ENCODE measurements at regions not wholly inside any gene's neighbourhood (a gene's known extent, or its start where the extent isn't known, plus 50 kb on each side); places are given as distances from the start of the nearest gene placed in this dataset.

DNA sequence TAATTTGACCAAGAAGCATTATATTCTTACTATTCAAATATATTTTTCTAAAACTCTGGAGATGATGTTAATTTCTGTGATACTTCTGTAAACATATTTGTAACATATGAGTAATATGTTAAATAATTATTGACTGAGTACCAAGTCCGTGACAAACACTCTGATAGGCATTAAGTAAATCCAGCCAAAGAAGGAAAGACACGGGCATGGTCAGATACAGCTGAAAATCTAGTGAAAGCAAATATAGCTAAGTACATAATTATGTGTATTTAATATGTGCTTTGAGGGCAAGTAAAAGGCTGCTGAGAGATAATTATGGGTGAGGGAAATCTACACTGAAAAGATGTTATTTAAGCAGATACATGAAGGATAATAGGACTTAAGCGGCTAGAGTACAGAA is 1263.6 kb upstream of the ADGRL3 start:
- no peak for DNase-seq

DNA sequence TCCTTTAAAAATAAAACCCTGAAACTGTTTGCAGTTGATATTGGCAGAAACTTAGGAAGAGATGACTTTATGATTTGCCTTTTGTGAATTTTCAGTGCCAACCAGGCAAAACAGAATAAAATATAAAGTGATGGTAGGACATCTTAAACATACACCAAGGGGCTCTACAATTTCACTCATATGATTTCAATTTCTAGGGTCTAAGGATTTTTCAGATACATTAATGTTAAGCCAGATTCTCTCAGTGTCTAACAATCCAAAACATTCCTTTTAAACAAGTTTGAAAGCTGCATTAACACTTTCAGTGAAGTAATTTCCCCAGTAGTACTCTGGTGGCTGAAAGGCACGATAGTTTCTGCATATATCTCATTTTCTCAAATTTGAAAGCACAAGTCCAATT is 1262.0 kb upstream of the ADGRL3 start:
- DNase-seq = no peak

DNA sequence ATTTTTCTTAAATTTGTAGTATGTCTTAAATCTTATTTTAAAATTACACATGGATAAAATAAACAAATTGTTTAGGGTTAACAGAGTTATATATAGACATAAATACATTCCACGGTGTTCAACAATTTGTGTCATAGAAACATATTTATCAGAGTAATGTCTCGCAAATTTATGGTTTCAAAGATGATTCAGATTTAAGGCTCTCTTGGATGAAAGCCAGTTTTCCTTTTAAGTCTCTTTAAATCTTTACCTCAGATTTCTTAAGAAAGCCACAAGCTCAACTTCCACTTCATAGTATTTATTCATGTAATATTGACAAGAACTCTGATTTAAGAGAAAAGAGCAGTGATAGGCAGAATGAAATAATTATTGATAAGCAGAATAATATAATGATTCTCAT is 1254.8 kb upstream of the ADGRL3 start:
- DNase-seq = no peak

GRCh38 chr4:59945716-59946115 is 1254.4 kb upstream of the ADGRL3 start:
- no peak for DNase-seq

DNA sequence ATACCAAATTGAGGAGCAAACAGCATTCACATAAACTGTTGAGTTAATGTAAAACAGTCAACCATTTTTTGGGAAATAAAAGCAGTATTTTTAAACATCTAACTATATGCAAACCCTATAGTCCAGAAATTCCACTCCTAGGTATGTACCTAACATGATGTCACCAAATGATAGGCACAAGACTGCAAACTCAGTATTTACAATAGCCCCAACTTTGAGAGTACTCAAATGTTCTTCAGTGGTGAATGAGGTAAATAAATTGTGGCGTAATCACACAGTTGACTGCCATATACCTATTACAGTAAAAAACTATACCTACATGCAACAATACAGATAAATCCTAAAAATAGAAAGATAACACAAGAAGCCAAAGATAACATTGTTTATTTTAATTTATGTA is 1243.8 kb upstream of the ADGRL3 start:
- no peak for DNase-seq

DNA sequence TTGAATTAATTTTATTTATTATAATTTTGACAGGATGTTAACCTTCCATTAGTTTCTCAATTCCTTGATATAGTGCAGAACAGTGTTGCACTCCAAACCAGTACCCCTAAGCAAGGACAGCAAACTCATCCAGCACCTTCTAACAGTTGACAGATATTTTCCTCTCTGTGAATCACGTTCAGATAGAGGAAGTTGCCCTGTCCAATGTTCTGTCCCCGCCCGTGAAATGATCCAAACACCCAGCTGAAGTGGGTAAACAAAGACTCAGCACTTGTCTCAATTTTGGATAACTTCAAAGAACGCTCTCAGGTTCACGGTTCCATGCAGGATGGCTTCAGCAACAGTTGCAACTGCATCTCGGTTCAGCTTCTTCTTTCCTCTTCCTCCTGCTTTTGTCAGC is 1240.0 kb upstream of the ADGRL3 start:
- DNase-seq = no peak

- DNase-seq = no peak
These were observed 1233.4 kb upstream of the ADGRL3 start for GRCh38 chr4:59966758-59967157.

GRCh38 chr4:59968796-59969195 is 1231.3 kb upstream of the ADGRL3 start:
- no peak for DNase-seq

DNA sequence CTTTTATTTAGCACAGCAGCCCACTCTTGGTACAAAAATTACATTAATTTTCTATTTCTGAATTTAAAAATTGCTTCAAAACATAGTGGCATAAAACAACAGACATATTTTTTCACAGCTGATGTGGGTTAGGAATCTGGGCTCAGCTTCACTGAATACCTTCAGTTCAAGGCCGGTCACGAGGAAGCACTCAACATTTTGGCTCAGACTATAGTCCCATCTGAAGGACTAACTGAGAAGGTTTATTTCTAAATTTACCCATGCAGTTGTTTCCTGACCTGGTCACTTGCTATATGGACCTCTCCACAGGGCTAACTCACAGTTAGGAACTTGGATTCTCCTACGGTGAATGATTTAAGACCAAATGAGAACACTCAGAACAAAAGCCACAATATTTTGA is 1230.2 kb upstream of the ADGRL3 start:
- no peak for DNase-seq

GRCh38 chr4:59971952-59972351 is 1228.2 kb upstream of the ADGRL3 start:
- DNase-seq = no peak

- no peak for DNase-seq
These were observed 1226.6 kb upstream of the ADGRL3 start for GRCh38 chr4:59973492-59973891.

- DNase-seq = no peak
These were observed 1221.1 kb upstream of the ADGRL3 start for GRCh38 chr4:59979061-59979460.

- no peak for DNase-seq
These were observed 1216.3 kb upstream of the ADGRL3 start for GRCh38 chr4:59983852-59984251.

- no peak for DNase-seq
These were observed 1212.8 kb upstream of the ADGRL3 start for GRCh38 chr4:59987289-59987688.

- no peak for DNase-seq
These were observed 1206.0 kb upstream of the ADGRL3 start for GRCh38 chr4:59994118-59994517.

- no peak for DNase-seq
These were observed 1197.4 kb upstream of the ADGRL3 start for GRCh38 chr4:60002603-60003337.

DNA sequence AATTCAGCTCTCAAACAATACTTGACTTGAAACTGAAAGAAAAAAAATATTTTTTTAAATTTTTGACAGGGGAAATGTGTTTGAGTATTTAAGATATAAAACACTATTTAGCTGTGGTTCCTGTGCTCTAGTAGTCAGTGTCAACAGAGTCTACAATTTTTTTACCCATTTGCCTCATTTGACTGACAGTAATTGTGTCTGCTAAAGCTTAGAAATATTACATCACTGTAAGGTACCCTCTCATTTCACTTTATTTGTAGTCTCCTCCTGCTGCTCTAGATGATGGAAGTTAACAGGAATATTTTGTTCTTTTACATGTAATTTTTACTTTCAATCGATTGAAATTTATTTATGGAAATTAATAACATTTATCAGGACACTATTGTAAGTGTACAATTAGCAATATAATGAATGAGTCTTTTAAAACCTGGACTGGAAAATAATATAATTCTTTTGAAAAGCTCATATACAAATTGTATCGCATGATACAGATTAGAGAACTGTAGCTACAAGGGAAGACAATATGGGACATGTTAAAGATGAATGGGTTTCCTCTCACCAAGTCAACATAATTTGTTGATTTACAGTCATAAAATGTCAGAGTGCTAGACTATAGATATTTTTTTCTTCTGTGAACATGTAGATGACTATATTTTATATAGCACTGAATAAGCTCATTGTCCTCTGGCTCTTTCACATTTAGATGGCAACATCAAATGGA is 1186.5 kb upstream of the ADGRL3 start:
- no peak for DNase-seq

GRCh38 chr4:60016971-60017370 is 1183.2 kb upstream of the ADGRL3 start:
- DNase-seq = no peak

DNA sequence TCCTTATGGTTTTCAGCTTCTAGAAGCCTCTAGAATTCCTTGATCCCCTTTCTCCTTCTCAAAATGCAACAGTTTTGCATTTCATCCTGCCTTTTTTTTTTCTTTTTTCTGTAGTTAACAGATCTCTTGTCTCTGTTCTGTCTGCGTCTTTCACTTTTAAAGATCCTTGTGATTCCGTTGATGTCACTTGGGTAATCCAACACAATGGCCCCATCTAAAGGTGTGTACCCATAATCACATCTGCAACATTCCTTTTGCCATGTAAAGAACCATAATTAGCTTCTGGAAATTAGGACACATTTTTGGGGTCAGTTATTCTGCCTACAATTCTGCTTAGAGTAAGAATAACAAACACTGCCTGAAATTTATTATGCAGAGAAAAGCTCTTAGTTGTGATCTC is 1180.9 kb upstream of the ADGRL3 start:
- DNase-seq = no peak

GRCh38 chr4:60019946-60020345 is 1180.2 kb upstream of the ADGRL3 start:
- no peak for DNase-seq

DNA sequence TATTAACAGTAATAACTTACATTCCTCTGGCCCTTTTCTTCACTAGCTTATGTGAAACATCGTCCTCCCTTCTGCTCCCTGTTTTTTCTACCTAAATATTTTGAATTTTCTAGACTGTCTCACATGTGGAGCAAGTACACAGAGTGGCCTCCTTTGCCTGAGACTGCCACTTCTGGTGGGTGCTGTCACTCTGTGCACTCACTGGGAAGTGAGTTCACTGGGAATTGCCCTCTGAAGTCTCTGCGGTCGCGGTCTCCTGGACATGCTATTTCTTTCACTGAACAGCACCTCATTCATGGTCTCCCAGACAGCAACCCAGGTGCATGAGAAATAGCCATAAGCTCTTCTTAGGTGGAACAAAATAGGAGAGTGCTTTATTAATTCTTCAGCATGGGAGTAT is 1179.7 kb upstream of the ADGRL3 start:
- no peak for DNase-seq

DNA sequence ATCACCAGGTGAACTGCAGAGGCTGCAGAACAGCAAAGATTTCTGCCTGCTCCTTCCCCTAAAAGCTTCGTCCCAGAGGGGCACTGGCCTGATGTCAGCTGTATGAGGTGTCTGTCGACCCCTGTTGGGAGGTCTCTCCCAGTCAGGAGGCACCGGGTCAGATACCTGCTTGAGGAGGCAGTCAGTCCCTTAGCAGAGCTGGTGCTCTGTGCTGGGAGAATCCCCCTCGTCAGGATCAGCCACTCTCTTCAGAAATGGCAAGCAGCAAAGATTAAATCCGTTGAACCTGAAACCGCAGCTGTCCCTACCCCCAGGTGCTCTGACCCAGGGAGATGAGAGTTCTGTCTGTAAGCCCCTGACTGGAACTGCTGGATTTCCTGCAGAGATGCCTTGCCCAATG is 1166.3 kb upstream of the ADGRL3 start:
- DNase-seq = no peak

- no peak for DNase-seq
These were observed 1165.8 kb upstream of the ADGRL3 start for GRCh38 chr4:60034361-60034760.

- no peak for DNase-seq
These were observed 1160.2 kb upstream of the ADGRL3 start for GRCh38 chr4:60039908-60040307.

- no peak for DNase-seq
These were observed 1157.9 kb upstream of the ADGRL3 start for GRCh38 chr4:60042231-60042652.

All from midbrain (tissue), 1 donor.